ENCODE measurements at regions not wholly inside any gene's neighbourhood (a gene's known extent, or its start where the extent isn't known, plus 50 kb on each side); places are given as distances from the start of the nearest gene placed in this dataset.

DNA sequence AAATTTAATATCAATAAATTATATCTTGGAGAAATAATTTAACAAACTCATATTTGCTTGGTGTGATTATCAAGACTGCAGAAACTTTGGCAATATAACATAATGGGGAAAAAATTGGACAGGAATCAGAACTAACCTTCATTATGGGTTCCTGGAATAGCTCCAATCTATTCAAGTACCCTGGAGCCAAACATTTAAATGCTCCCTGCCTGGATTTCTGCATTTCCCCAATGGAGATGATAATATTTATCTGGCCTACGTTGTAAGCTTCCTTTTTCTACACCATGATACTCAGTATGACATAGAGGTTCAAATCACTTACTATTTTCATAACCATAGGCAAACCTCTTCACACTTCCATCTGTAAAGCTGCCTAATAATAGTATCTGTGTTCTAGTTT is 326.8 kb downstream of the TRIML1 start:
- Mint-ChIP-seq H3K36me3 (no peaks in the 10 kb centered on the region), H3K4me3 (no peak overlapping the region), H3K9me3 (peaks cover 4 to 26% (median 11%) of the 10 kb centered on the region in 9 donors), H3K27me3 (no peaks in the 10 kb centered on the region), H3K4me1 (no peaks in the 10 kb centered on the region), H3K27ac (no peak overlapping the region)
- ATAC-seq (no peak), DNase-seq (no peak)
- POLR2A ChIA-PET, result no interaction called here

DNA sequence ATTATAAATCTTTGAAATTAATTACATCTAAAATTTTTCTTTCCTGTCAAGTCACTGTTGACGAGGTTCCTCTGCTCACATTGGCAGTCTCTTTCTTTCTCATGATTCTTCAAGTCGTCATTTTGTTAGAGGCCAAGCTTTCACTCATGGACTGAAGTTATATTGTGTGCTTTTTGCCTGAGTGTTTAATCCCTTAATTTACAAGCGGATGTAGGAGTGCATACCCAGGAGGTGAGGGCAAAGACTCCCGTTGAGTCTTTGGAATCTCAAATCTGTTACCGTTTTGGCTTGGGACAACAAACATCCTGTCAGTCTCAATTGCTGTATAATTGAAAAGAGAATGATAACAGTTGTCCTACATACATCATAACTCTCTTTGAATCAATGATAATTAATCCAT is 345.0 kb downstream of the TRIML1 start:
- POLR2A ChIA-PET, result no interaction called here
- no peaks in the 10 kb centered on the region for H3K4me1 Mint-ChIP-seq
- H3K4me3 Mint-ChIP-seq, result no peak overlapping the region

DNA sequence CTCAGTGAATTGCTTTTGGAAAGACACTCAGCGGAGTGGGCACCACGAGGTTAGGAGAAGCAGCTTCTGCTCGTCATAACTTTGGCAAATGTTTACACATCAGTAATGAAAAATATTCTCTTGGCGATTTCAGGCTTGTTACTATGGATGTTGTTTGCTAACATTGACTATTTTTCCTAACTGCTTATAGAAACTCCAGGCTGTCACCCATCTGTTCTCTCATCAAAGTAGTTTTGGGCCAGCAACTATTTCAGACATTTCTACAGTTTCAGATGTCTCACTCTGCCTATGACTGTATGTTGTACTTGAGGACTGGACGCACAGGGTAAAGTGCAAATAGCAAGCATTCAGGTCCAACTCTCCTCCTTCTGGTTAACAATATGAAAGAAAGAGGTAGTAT is 346.7 kb downstream of the TRIML1 start:
- H3K9me3 Mint-ChIP-seq, result peaks cover 0 to 25% (median 13%) of the 10 kb centered on the region in 9 donors
- DNase-seq (no peak), ATAC-seq (no peak)
- H3K27me3 Mint-ChIP-seq, result peaks cover 0 to 3% (median 0%) of the 10 kb centered on the region in 5 donors
- POLR2A ChIA-PET, result no interaction called here
- no peak overlapping the region for H3K4me3 Mint-ChIP-seq
- no peak overlapping the region for H3K27ac Mint-ChIP-seq
- no peaks in the 10 kb centered on the region for H3K36me3 Mint-ChIP-seq
- no peaks in the 10 kb centered on the region for H3K4me1 Mint-ChIP-seq

More for the DNA sequence above, 345.0 kb downstream of the TRIML1 start:
- peaks cover 0 to 3% (median 0%) of the 10 kb centered on the region in 5 donors for H3K27me3 Mint-ChIP-seq
- H3K27ac Mint-ChIP-seq, result no peak overlapping the region
- ATAC-seq, result no peak
- H3K36me3 Mint-ChIP-seq, result peaks cover 0 to 4% (median 0%) of the 10 kb centered on the region in 3 donors
- no peak for DNase-seq
- H3K9me3 Mint-ChIP-seq, result peaks cover 0 to 25% (median 15%) of the 10 kb centered on the region in 9 donors

DNA sequence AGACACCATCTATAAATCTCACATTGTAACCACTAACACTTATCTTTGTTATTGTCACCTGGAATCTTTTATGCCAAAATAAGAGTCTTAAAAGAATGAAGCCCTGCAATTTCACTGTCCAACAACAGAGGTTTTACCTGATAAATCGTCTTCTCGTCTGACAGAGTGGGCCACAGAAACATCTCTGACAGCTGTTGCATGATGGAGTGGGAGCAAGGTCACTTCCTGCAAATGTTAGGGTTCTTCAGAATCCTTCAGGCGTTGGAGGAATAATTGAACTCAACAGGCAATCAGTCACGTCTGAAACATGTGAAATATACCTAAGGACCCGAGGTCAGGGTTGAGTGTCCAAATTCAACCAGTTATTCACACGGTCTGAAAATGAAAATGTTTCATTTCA is 353.6 kb downstream of the TRIML1 start:
- peaks cover 5 to 33% (median 18%) of the 10 kb centered on the region in 9 donors for H3K9me3 Mint-ChIP-seq
- no peak overlapping the region for H3K4me3 Mint-ChIP-seq
- ATAC-seq (no peak), DNase-seq (no peak)
- no peak overlapping the region for H3K27ac Mint-ChIP-seq
- no peaks in the 10 kb centered on the region for H3K36me3 Mint-ChIP-seq
- POLR2A ChIA-PET, result no interaction called here
- no peaks in the 10 kb centered on the region for H3K4me1 Mint-ChIP-seq
- no peaks in the 10 kb centered on the region for H3K27me3 Mint-ChIP-seq

DNA sequence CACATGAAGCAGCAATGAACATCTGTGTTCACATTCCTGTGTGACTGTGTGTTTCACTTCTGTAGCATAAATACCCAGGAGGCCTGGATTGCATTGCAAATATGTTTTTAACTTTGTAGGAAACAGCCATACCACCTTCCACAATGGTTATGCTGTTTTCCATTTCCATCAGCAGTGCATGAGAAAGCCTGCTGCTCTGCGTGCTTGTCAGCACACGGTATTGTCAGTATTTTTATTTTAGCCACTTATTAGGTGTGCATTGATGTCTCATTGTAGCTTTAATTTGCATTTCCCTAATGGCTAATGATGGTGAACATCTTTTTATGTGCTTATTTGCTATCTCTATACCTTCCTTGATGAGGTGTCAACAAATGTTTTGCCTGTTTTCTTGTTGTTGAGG is 355.9 kb downstream of the TRIML1 start:
- ATAC-seq (no peak), DNase-seq (no peak)
- Mint-ChIP-seq H3K9me3 (peaks cover under 1 to 42% (median 25%) of the 10 kb centered on the region in 9 donors), H3K4me3 (no peak overlapping the region), H3K4me1 (no peaks in the 10 kb centered on the region), H3K27me3 (no peaks in the 10 kb centered on the region), H3K36me3 (no peaks in the 10 kb centered on the region), H3K27ac (no peak overlapping the region)
- POLR2A ChIA-PET, result no interaction called here

DNA sequence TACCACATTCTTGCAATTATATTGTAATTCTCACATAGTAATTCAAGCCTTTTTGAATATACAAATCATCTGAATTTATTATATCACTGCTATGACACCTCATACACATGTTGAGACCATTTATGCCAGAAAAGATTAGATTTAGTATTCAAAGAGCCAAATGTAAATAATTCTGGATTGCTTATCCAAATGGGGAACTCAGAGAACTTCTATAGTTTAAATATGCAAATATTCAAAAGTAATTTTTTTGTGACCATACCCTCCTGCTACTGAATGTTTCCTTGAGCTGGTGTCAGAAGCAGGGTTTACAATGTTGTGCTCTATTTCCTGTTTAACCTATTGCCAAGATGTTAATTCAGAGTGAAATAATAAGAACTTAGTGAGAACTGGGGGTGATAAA is 372.2 kb downstream of the TRIML1 start:
- ATAC-seq, result no peak
- no peak for DNase-seq
- POLR2A ChIA-PET, result no interaction called here
- Mint-ChIP-seq H3K36me3 (peaks cover 0 to 16% (median 0%) of the 10 kb centered on the region in 3 donors), H3K4me1 (no peaks in the 10 kb centered on the region), H3K4me3 (no peak overlapping the region), H3K9me3 (peaks cover 7 to 47% (median 20%) of the 10 kb centered on the region in 9 donors), H3K27me3 (no peaks in the 10 kb centered on the region), H3K27ac (no peak overlapping the region)

DNA sequence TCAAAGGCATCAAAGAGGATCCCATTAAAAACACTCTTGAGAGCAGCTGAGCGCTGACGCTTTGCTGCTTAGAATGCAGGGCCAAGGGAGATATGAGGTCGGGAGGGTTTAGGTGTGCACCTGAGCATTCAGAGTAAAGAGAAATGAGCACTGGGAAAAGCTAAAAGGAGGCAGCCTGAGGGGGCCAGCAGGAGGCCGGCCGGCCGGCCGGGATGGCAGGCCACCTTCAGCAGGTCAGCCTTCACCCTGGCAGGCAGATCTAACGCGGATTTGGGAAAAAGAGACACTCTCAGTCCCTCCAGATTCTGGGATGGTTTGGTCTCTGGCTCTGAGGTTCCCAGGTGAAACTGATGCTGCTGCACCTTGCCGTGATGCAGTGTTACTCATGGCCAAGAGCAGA is 393.5 kb downstream of the TRIML1 start:
- no peaks in the 10 kb centered on the region for H3K27me3 Mint-ChIP-seq
- POLR2A ChIA-PET, result no interaction called here
- no peak overlapping the region for H3K4me3 Mint-ChIP-seq
- H3K4me1 Mint-ChIP-seq, result no peaks in the 10 kb centered on the region
- no peak for DNase-seq
- H3K36me3 Mint-ChIP-seq, result no peaks in the 10 kb centered on the region
- no peak for ATAC-seq
- H3K9me3 Mint-ChIP-seq, result peaks cover 8 to 29% (median 22%) of the 10 kb centered on the region in 9 donors
- no peak overlapping the region for H3K27ac Mint-ChIP-seq

DNA sequence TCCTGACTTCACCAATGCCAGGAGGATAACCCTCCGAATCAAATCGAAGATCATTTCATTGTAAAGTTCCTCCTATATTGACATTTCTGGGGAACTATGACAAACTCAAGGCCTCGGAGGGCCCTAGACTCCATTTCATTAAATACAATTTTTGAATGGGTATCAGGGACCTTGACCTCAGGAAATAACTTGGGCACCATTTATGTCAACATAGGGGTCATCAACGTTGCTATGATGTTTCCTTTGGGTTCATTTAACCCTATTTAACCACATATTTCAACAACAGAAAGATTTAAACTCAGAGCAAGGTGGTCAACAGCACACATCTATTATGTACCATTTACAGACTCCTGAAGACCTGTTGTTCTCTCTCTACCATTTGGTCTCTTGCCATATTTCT is 395.1 kb downstream of the TRIML1 start:
- no peak for ATAC-seq
- peaks cover 10 to 41% (median 24%) of the 10 kb centered on the region in 9 donors for H3K9me3 Mint-ChIP-seq
- no peaks in the 10 kb centered on the region for H3K27me3 Mint-ChIP-seq
- H3K4me1 Mint-ChIP-seq, result no peaks in the 10 kb centered on the region
- POLR2A ChIA-PET, result no interaction called here
- H3K36me3 Mint-ChIP-seq, result peaks cover 0 to 4% (median 0%) of the 10 kb centered on the region in 3 donors
- no peak overlapping the region for H3K4me3 Mint-ChIP-seq
- DNase-seq, result no peak
- H3K27ac Mint-ChIP-seq, result no peak overlapping the region

DNA sequence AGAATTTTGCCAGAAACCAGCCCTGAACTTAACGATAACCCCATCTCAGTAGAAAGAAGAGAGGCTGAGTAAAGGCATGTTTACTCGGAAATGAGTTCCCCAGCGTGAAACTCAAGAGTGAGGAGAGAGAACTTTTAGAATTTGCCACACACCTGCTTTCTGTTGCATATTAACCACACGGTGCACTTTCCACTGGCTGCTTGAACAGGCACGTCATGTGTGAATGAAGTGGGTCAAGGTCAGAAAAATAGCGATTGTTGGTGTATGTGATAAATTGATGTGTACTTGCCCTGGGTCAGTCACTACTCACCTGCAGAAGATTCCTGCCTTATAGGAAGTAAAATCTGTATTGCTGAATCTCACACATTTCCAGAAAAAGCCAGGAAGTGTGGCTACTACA is 395.7 kb downstream of the TRIML1 start:
- H3K27me3 Mint-ChIP-seq, result no peaks in the 10 kb centered on the region
- DNase-seq (no peak), ATAC-seq (no peak)
- H3K4me1 Mint-ChIP-seq, result no peaks in the 10 kb centered on the region
- peaks cover 0 to 4% (median 0%) of the 10 kb centered on the region in 3 donors for H3K36me3 Mint-ChIP-seq
- peaks cover 11 to 47% (median 24%) of the 10 kb centered on the region in 9 donors for H3K9me3 Mint-ChIP-seq
- no peak overlapping the region for H3K4me3 Mint-ChIP-seq
- POLR2A ChIA-PET, result no interaction called here
- H3K27ac Mint-ChIP-seq, result no peak overlapping the region

DNA sequence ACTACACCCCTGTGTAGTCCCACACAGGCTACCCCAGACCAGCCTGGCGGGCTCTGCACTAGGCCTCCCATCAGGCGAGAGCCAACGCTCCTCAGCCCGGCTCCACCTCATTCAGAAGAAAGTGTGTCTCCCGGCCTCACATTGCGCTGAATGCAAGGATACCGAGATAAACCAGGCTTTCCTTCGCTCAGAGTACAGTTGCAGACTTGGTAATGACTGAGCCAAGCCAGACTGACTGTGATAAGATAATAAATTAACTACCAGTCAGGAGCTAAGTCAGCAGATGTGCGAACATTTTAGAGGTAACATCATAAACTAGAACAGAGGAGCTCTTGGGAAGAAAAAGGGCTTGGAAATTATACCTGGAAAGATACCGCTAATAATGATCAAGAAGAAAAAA is 397.6 kb downstream of the TRIML1 start:
- no peak overlapping the region for H3K27ac Mint-ChIP-seq
- POLR2A ChIA-PET, result no interaction called here
- H3K36me3 Mint-ChIP-seq, result peaks cover 0 to 4% (median 0%) of the 10 kb centered on the region in 3 donors
- ATAC-seq (no peak), DNase-seq (no peak)
- H3K27me3 Mint-ChIP-seq, result no peaks in the 10 kb centered on the region
- no peaks in the 10 kb centered on the region for H3K4me1 Mint-ChIP-seq
- peaks cover 8 to 45% (median 15%) of the 10 kb centered on the region in 9 donors for H3K9me3 Mint-ChIP-seq
- no peak overlapping the region for H3K4me3 Mint-ChIP-seq

DNA sequence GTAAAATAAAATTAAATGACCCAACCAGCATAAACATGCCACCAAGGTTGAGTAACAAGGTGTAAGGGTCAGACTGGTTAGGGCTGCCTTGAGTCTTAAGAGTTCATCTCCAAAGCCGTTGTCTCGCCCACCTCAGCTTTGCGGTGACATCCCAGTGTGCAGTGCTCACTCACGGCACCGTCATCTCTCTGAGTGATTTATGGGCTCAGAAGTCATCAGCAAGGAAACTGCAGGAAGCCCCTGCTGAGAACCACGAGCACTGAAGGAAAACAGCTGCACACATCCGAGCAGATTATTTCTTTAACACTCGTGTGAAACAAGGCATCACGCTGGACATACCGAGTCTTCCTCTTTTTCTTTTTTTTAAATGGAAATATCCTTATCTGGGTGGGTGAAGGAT is 411.1 kb downstream of the TRIML1 start:
- ATAC-seq, result no peak
- no peak for DNase-seq
- no peak overlapping the region for H3K27ac Mint-ChIP-seq
- H3K4me1 Mint-ChIP-seq, result no peaks in the 10 kb centered on the region
- peaks cover 0 to 6% (median 0%) of the 10 kb centered on the region in 3 donors for H3K36me3 Mint-ChIP-seq
- no peaks in the 10 kb centered on the region for H3K27me3 Mint-ChIP-seq
- H3K9me3 Mint-ChIP-seq, result peaks cover 0 to 43% (median 18%) of the 10 kb centered on the region in 9 donors
- H3K4me3 Mint-ChIP-seq, result no peak overlapping the region
- POLR2A ChIA-PET, result no interaction called here

DNA sequence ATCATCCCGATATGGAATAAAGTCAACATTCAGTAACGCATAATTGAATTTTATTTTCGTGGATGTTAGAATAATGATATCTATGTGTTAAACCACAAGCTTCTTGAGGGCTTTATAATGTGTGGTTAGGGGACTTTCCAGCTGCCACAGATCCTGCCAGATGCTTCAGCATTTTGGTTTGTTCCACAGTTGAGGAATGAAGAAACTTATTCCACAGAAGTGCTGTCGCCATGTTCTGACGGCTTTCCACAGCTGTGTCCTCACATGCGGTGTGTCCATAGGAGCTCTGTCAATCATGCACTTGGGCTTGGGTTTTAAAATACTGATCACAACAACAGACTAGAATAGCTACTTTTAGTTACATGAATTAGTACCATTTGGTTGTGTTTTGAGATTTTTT is 411.9 kb downstream of the TRIML1 start:
- H3K9me3 Mint-ChIP-seq, result peaks cover 0 to 46% (median 19%) of the 10 kb centered on the region in 9 donors

DNA sequence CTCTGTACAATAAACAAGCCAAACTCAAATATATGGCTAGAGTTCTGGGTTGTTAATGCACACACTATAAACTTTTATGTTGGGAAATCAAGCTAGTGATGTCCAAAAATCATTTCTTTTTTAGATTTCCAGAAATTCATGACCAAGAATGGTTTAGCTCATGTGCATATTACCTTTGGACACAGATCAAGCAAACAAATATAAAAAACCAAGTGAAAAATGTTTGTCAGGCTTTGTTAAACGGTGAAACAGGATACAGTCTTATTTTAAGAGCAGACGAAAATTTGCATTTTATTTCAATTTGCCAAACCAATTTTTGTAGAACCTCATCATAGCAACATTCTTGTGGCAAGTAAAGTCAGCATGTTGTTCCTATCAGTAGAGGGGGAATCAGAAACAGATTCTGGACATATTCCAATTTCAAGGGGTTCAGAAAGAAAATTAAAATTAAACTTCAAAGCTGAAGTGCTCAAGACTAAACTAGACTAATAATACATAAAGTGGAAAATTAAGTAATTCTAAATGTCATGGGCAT is 413.6 kb downstream of the TRIML1 start:
- POLR2A ChIA-PET, result no interaction called here
- ATAC-seq (no peak), DNase-seq (no peak)
- Mint-ChIP-seq H3K27me3 (no peaks in the 10 kb centered on the region), H3K4me1 (no peaks in the 10 kb centered on the region), H3K9me3 (peaks cover 0 to 45% (median 21%) of the 10 kb centered on the region in 9 donors), H3K4me3 (no peak overlapping the region), H3K27ac (no peak overlapping the region), H3K36me3 (peaks cover 0 to 4% (median 0%) of the 10 kb centered on the region in 3 donors)

More for the DNA sequence above, 411.9 kb downstream of the TRIML1 start:
- Mint-ChIP-seq H3K27ac (no peak overlapping the region), H3K27me3 (no peaks in the 10 kb centered on the region), H3K36me3 (peaks cover 0 to 5% (median 0%) of the 10 kb centered on the region in 3 donors), H3K4me1 (no peaks in the 10 kb centered on the region), H3K4me3 (no peak overlapping the region)
- POLR2A ChIA-PET, result no interaction called here
- DNase-seq (no peak), ATAC-seq (no peak)

DNA sequence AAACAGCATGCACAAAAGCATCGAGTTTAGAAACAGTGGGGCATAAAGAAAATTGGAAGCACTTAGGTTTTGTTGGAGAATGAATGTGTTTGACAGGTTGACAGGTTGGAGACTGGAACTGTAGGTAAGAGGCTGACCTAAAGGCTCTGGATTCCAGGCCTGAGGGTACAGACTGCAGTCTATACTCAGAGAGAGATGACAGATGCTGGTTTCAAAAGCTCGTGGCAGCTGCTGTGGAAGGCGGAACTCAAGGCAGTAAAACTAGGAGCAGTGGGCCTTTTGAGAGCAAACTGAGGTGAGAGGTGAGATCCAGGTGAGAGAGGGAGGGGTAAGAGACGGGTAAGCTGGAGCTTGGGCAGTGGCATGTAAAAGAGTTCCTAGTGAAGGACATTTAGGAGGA is 415.2 kb downstream of the TRIML1 start:
- ATAC-seq, result no peak
- Mint-ChIP-seq H3K27me3 (no peaks in the 10 kb centered on the region), H3K4me1 (no peaks in the 10 kb centered on the region), H3K36me3 (no peaks in the 10 kb centered on the region), H3K27ac (no peak overlapping the region), H3K9me3 (peaks cover 0 to 33% (median 19%) of the 10 kb centered on the region in 9 donors), H3K4me3 (no peak overlapping the region)
- DNase-seq, result no peak
- POLR2A ChIA-PET, result no interaction called here
